ENCODE measurements at regions not wholly inside any gene's neighbourhood (a gene's known extent, or its start where the extent isn't known, plus 50 kb on each side); places are given as distances from the start of the nearest gene placed in this dataset.

DNA sequence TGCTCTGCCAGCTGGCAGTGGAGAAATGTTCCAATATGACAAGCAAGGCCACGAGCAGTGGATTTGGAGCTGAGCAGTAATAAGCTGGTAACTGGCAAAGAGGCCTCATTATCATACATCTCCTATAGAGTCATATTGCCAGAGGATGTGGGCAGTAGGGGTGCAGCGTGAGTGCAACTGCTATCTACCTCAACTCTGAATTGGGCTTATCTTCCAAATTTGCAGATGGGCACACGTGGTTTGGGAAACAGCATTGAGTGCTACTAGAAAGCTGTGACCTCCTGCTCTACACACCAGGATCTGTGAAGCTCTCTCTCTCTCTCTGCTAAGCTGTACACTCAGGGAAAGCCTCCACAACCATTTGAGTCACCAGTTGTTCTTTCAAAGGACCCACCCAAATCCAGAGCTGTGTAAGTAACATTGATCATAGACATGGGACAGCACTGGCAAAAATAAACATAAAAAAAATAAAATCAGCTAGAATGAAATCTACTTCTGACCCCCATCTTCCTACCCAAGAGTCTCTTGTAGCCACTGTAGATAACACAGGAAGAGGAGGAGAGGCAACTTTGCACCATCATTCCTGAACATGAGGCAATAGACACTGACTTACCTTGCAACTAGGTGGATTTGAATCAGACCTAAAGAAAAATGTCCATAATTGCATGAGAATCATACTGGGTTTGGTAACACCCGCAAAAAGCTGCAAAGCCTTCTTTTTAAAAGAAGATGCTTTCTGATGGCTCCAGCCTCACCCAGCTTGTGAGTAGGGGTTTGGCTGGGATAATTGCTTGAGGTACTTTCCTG, 82.9 kb upstream of the THBS1 start:
- DNase-seq (ENCODE audit: extremely low spot score, unreplicated experiment): no peak
- peaks cover under 1% of the 10 kb centered on the region for H3K27me3 Mint-ChIP-seq
- no peak overlapping the region for H3K27ac Mint-ChIP-seq
- peaks cover 8% of the 10 kb centered on the region for H3K4me1 Mint-ChIP-seq (ENCODE audit: unreplicated experiment)
- no peaks in the 10 kb centered on the region for H3K36me3 Mint-ChIP-seq
- TF ChIP-seq, protein P1, sequence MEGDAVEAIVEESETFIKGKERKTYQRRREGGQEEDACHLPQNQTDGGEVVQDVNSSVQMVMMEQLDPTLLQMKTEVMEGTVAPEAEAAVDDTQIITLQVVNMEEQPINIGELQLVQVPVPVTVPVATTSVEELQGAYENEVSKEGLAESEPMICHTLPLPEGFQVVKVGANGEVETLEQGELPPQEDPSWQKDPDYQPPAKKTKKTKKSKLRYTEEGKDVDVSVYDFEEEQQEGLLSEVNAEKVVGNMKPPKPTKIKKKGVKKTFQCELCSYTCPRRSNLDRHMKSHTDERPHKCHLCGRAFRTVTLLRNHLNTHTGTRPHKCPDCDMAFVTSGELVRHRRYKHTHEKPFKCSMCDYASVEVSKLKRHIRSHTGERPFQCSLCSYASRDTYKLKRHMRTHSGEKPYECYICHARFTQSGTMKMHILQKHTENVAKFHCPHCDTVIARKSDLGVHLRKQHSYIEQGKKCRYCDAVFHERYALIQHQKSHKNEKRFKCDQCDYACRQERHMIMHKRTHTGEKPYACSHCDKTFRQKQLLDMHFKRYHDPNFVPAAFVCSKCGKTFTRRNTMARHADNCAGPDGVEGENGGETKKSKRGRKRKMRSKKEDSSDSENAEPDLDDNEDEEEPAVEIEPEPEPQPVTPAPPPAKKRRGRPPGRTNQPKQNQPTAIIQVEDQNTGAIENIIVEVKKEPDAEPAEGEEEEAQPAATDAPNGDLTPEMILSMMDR (conservative IDR thresholded peaks at IDR 0.05): no peak
- no peaks in the 10 kb centered on the region for H3K9me3 Mint-ChIP-seq
- no peak overlapping the region for H3K4me3 Mint-ChIP-seq

DNA sequence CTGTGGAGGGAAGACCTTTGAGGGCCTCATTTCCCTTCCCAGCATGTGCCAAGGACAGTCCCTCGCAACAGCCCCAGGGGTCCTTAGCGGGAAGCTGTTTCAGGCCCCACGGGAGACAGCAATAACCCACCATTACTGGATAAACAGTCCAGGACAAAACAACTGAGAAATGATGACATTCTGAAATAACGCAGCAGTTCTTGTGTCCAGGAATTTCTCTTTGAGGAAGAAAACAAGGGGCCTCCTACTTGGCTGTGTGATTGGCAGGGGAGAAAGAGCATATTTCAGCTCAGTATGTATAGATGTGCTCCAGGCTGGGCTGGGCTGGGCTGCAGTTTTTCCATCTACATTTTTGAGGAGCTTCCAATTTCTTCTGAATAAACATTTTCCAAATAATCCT, 82.2 kb upstream of the THBS1 start:
- Mint-ChIP-seq H3K4me3 (no peak overlapping the region), H3K27me3 (peaks cover 3% of the 10 kb centered on the region), H3K36me3 (no peaks in the 10 kb centered on the region), H3K4me1 (ENCODE audit: unreplicated experiment) (peaks cover 8% of the 10 kb centered on the region), H3K9me3 (no peaks in the 10 kb centered on the region), H3K27ac (no peak overlapping the region)
- DNase-seq (ENCODE audit: extremely low spot score, unreplicated experiment): no peak
- TF ChIP-seq, protein P1 (conservative IDR thresholded peaks at IDR 0.05): no peak

DNA sequence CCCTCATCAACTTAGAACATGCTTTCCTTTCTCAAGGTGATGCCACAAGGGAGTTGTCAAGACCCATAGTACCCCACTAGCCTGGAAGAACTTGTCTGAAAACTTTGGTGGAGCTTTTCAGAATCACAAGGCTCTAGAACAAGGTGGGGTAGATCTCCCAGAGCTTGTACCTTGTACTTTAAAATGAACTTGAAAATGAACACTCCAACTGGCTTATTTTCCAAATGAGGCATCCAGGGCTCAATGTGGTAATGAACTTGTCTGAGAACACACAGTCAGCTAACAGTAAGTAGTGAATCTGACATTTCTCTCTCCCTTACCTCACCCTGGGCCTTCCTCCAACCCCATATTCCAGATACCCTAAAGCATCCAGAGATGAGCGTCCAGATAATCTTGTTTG, 81.8 kb upstream of the THBS1 start:
- TF ChIP-seq, protein P1 (conservative IDR thresholded peaks at IDR 0.05): no peak
- H3K27ac Mint-ChIP-seq: no peak overlapping the region
- peaks cover 8% of the 10 kb centered on the region for H3K4me1 Mint-ChIP-seq (ENCODE audit: unreplicated experiment)
- H3K9me3 Mint-ChIP-seq: no peaks in the 10 kb centered on the region
- peaks cover 3% of the 10 kb centered on the region for H3K27me3 Mint-ChIP-seq
- no peak overlapping the region for H3K4me3 Mint-ChIP-seq
- DNase-seq (ENCODE audit: extremely low spot score, unreplicated experiment): no peak
- H3K36me3 Mint-ChIP-seq: no peaks in the 10 kb centered on the region

DNA sequence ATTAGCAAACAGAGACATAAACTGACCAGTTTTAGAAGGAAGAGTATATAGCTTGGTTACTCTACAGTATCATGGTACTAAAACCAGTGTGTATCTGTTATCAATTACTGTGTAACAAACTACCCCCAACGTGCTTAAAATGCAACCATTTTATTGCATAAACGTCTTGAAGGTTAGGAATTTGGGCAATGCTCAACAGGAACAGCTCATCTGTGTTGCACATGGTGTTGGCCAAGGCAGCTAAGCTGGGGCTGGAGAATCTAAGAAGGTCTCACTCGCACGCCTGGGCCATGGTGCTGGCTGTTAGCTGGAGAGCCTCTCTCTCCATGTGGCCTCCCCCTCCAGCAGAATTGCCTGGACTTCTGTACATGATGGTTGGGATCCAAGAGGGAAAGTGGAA, 81.2 kb upstream of the THBS1 start:
- no peak overlapping the region for H3K27ac Mint-ChIP-seq
- peaks cover 8% of the 10 kb centered on the region for H3K4me1 Mint-ChIP-seq (ENCODE audit: unreplicated experiment)
- H3K9me3 Mint-ChIP-seq: no peaks in the 10 kb centered on the region
- H3K4me3 Mint-ChIP-seq: no peak overlapping the region
- no peak for DNase-seq (ENCODE audit: extremely low spot score, unreplicated experiment)
- H3K36me3 Mint-ChIP-seq: no peaks in the 10 kb centered on the region
- peaks cover 3% of the 10 kb centered on the region for H3K27me3 Mint-ChIP-seq
- TF ChIP-seq, protein P1 (conservative IDR thresholded peaks at IDR 0.05): no peak

DNA sequence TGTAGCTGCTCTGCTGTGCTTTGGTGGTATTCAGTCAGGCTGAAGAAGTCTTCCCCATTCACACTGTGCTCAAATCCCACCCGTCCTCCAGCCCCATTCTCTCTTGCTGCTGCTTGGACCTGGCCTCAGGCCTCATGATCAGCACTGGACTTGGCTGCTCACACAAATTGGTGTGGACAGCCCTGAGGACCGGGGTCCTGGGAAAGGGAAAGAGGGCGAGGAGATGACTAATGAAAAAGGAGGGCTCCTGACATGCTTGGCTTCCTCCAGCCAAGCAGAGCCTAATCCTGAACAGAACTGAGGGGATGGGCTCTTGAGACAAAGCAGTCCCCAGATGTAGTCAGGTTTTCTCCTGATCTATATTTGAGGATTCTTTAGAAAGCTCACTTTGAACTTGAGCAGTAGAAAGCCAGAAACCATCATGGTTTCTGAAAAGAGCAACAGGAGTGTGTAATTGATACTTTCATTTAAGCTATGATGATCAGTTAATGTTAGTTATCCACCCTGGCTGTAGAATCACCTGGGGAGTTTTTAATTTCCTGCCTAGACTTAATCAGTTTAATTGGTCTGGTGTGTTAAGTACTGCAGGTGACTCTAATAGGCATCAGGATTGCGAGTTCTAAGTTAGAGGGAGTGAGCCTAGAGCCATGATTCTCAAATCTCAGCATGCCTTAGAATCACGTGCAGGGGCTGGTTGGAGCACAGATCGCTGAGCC, 79.4 kb upstream of the THBS1 start:
- no peak for DNase-seq (ENCODE audit: extremely low spot score, unreplicated experiment)
- Mint-ChIP-seq H3K4me1 (ENCODE audit: unreplicated experiment) (peaks cover 8% of the 10 kb centered on the region), H3K4me3 (no peak overlapping the region), H3K27ac (no peak overlapping the region), H3K27me3 (peaks cover 6% of the 10 kb centered on the region), H3K9me3 (no peaks in the 10 kb centered on the region), H3K36me3 (no peaks in the 10 kb centered on the region)
- TF ChIP-seq, protein P1 (conservative IDR thresholded peaks at IDR 0.05): no peak
